Heart right ventricle (tissue), 16 donors: ENCODE measurements at regions not wholly inside any gene's neighbourhood (a gene's known extent, or its start where the extent isn't known, plus 50 kb on each side); places are given as distances from the start of the nearest gene placed in this dataset.

Experiments used
- ATAC-seq, 8 donors: fragments of 200-7000 bp; cut with Tn5 transposase; one replicate each; pipeline ENCODE4 v1.9.1; 2020; ENCODE audit warnings: mild to moderate bottlenecking in 8 of 8, moderate library complexity in 8 of 8, moderate number of reproducible peaks in 1 of 8
- DNase-seq, 2 donors: peaks; one replicate each; pipeline ENCODE4 v3.0.0-alpha.2; 2020
- H3K27ac ChIP-seq, 10 donors: fragments of 200-600 bp; sonication (generic) in 2 of 10; one replicate each; pipeline versions ENCODE4 v1.5.0 to v1.8.0; 2020 to 2022; ENCODE audit warnings: mild to moderate bottlenecking in 3 of 10
- H3K27me3 ChIP-seq, 7 donors: fragments of 200-600 bp; one replicate each; pipeline ENCODE4 v1.8.0; 2021 to 2022; ENCODE audit warnings: mild to moderate bottlenecking in 2 of 7
- H3K36me3 ChIP-seq, 9 donors: fragments of 200-600 bp; sonication (generic) in 1 of 9; one replicate each; pipeline versions ENCODE4 v1.5.0 to v1.8.0; 2020 to 2022; ENCODE audit warnings: mild to moderate bottlenecking in 2 of 9
- H3K4me1 ChIP-seq, 9 donors: fragments of 200-600 bp; sonication (generic) in 1 of 9; one replicate each; pipeline versions ENCODE4 v1.5.0 to v1.8.0; 2020 to 2022; ENCODE audit warnings: mild to moderate bottlenecking in 4 of 9
- H3K4me3 ChIP-seq, 10 donors: fragments of 200-600 bp; sonication (generic) in 2 of 10; one replicate each; pipeline versions ENCODE4 v1.5.0 to v1.8.0; 2020 to 2022; ENCODE audit warnings: mild to moderate bottlenecking in 7 of 10, moderate library complexity in 2 of 10
- H3K9me3 ChIP-seq, 11 donors: fragments of 200-600 bp in 10 of 11; sonication (generic) in 2 of 11; one replicate each; pipeline versions ENCODE4 v1.5.0 to v1.8.0; 2013 to 2022; ENCODE audit warnings: mild to moderate bottlenecking in 2 of 11, control low read depth in 1 of 11, moderate library complexity in 1 of 11
- WGBS, 2 donors: extraction: QIAGEN DNeasy Blood & Tissue Kit; methylation state at CpG; one replicate each; pipeline ENCODE4 v1.1.7; 2013; ENCODE audit warnings: inconsistent platforms in 1 of 2; 5-methylcytosine and 5-hydroxymethylcytosine counted together
- intact Hi-C, 10 donors: fragments of 100-400 bp; cut with DNase I; formaldehyde crosslinking; loops; one replicate each; pipeline versions ENCODE4 v1.11.1 to v1.14.2; 2022
- TF ChIP-seq, protein P1 (sequence below), 9 donors: fragments of 200-600 bp; sonication (generic) in 2 of 9; IDR thresholded peaks; one replicate each; pipeline versions ENCODE4 v1.5.0 to v1.8.0; 2021 to 2022; ENCODE audit warnings: antibody characterized with exemption in 9 of 9, mild to moderate bottlenecking in 5 of 9, moderate library complexity in 1 of 9
- donor health status: Arrhythmogenic right ventricular cardiomyopathy.
- donor health status: ischemic (EF 13 %, LVEDD 7.1; RV severe dilation, severe dysfunction).
- donor health status: healthy with polysubstance abuse.
- donor health status: DM: no; HTN: yes; CAD: no.
- donor health status: DM: no; HTN: no; CAD: no.
- donor health status: ischemic (EF 25% LVEDD 6.9; RV normal size, moderate dysfunction).
- donor health status: ischemic (EF 25% LVEDD 5.7; RV mildly dilated, moderate dysfunction).
- donor health status: healthy.
- donor health status: DM: yes; HTN: yes; CAD: no.
- donor health status: Ischemic cardiomyopathy.
- donor health status: ischemic (EF 35%, LVEDD 5.7; RV mildly dilated, moderate dysfunction).
- donor health status: nonischemic (EF 11% LVEDD 7.7; RV severe dilation, severe dysfunction).
- donor health status: DM: yes; HTN: yes; CAD: no.
- donor health status: PGD.
- donor health status: ischemic (EF 29% LVEDD 5.4; RV normal size, mild dysfunction).
- donor health status: nonischemic (EF 23%, LVEDD 6.1; RV moderate dilation, normal function).

DNA sequence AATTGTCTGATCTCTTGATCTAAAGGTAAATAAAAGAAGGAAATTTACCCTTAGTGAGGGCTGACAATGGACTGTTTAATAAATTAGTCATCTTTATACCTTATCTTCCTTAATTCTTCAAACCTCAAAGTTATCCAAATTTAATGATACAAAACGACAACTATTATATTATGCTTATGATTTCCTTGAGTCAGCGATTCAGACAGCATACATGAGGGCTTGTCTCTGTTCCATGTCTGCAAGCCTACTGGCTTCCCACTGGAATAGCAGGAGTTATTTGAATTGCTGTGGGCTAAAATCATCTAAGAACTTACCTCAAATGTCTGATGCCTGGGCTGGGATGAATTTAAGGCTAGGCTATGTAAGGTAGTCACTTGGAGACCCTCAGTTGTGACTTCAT lies 197.2 kb upstream of the MDGA2 start:
- ATAC-seq (no peak), DNase-seq (no peak)
- no peaks in the 10 kb centered on the region for H3K9me3 ChIP-seq
- H3K27me3 ChIP-seq: no peaks in the 10 kb centered on the region
- intact Hi-C loops: no loop called here
- 84 to 86% methylated on average over 2 of the region's 2 CpGs for WGBS, 2 donors
- no peaks in the 10 kb centered on the region for H3K36me3 ChIP-seq
- H3K4me1 ChIP-seq: no peaks in the 10 kb centered on the region
- H3K4me3 ChIP-seq: no peak overlapping the region
- H3K27ac ChIP-seq: no peak overlapping the region
- TF ChIP-seq, protein P1, sequence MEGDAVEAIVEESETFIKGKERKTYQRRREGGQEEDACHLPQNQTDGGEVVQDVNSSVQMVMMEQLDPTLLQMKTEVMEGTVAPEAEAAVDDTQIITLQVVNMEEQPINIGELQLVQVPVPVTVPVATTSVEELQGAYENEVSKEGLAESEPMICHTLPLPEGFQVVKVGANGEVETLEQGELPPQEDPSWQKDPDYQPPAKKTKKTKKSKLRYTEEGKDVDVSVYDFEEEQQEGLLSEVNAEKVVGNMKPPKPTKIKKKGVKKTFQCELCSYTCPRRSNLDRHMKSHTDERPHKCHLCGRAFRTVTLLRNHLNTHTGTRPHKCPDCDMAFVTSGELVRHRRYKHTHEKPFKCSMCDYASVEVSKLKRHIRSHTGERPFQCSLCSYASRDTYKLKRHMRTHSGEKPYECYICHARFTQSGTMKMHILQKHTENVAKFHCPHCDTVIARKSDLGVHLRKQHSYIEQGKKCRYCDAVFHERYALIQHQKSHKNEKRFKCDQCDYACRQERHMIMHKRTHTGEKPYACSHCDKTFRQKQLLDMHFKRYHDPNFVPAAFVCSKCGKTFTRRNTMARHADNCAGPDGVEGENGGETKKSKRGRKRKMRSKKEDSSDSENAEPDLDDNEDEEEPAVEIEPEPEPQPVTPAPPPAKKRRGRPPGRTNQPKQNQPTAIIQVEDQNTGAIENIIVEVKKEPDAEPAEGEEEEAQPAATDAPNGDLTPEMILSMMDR (IDR thresholded peaks at IDR 0.05): no peak

DNA sequence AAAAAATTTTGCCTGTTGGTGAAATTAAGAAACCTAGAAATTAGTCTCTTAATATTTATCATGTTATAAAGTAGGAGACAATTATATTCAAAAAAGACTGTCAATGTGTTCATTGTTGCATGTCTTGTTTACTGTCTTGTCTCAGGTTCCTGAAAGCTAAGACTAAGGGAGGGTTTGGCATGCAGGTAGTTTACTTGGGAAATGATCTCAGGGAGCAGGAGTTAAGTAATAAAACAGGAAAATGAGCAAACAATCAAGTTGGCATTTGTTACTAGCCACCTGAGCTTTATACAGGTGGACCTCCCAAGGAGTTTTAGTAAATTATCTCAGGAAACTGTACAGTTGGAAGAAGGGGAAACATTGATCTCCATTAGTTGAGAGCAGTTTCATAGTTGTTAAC lies 188.0 kb upstream of the MDGA2 start:
- H3K36me3 ChIP-seq: no peaks in the 10 kb centered on the region
- H3K9me3 ChIP-seq: peaks cover 0 to 9% (median under 1%) of the 10 kb centered on the region in 11 donors
- no peaks in the 10 kb centered on the region for H3K27me3 ChIP-seq
- no peaks in the 10 kb centered on the region for H3K4me1 ChIP-seq
- intact Hi-C loops: no loop called here
- no peak overlapping the region for H3K4me3 ChIP-seq
- ATAC-seq: no peak
- H3K27ac ChIP-seq: no peak overlapping the region
- DNase-seq: no peak
- TF ChIP-seq, protein P1 (IDR thresholded peaks at IDR 0.05): no peak

- TF ChIP-seq, protein P1 (IDR thresholded peaks at IDR 0.05): no peak
- intact Hi-C loops: no loop called here
- 67 to 77% methylated on average over 4 of the region's 4 CpGs for WGBS, 2 donors
These were observed 182.2 kb upstream of the MDGA2 start for GRCh38 chr14:47857646-47858045.

GRCh38 chr14:47852278-47852677 lies 176.9 kb upstream of the MDGA2 start:
- H3K4me1 ChIP-seq: no peaks in the 10 kb centered on the region
- TF ChIP-seq, protein P1 (IDR thresholded peaks at IDR 0.05): no peak
- intact Hi-C loops: no loop called here
- DNase-seq (no peak), ATAC-seq (no peak)
- WGBS, 2 donors: 0 to 47% methylated on average over 1 of the region's 1 CpG
- H3K4me3 ChIP-seq: no peak overlapping the region
- H3K27me3 ChIP-seq: no peaks in the 10 kb centered on the region
- peaks cover 0 to 12% (median 0%) of the 10 kb centered on the region in 11 donors for H3K9me3 ChIP-seq
- no peak overlapping the region for H3K27ac ChIP-seq
- no peaks in the 10 kb centered on the region for H3K36me3 ChIP-seq

More at GRCh38 chr14:47857646-47858045, 182.2 kb upstream of the MDGA2 start:
- Histone ChIP-seq H3K27ac (no peak overlapping the region), H3K36me3 (no peaks in the 10 kb centered on the region), H3K27me3 (no peaks in the 10 kb centered on the region), H3K4me3 (no peak overlapping the region), H3K4me1 (no peaks in the 10 kb centered on the region), H3K9me3 (peaks cover 0 to 16% (median 2%) of the 10 kb centered on the region in 11 donors)
- no peak for DNase-seq
- ATAC-seq: no peak
